ENCODE measurements at regions not wholly inside any gene's neighbourhood (a gene's known extent, or its start where the extent isn't known, plus 50 kb on each side); places are given as distances from the start of the nearest gene placed in this dataset.

DNA sequence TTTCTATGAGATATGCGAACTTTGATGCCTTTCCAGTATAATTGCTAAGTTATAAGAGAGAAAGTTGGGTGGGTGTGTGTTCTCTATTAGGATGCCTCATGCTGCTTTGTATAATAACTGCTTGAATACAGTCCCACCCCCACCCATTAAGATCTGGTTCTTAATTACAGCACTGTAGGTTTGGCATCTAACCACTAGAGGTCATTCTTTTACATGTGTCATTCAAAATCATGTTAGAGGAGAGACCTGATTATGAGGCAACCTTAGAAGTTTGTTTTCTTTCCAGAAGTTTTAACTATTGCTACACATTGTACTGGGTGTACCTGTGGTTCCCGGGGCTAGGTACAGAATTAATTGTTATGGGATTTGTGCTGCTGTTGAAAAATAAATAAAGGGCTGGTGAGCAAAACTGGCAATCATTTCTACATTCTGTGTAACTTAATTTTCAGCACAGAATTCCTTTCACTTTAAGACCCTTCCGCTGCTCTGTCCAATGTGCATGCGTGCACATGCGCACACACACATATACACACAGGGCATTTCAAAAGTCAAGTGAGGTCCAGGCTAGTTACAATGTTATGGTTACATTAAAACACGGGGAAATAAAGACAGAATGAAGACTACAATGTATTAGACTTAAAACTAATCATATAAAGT lies 1156.3 kb downstream of the SORCS3 start:
- CTCF ChIA-PET: no interaction called here
- POLR2A ChIA-PET: no interaction called here
- H3K9me3 Mint-ChIP-seq: no peaks in the 10 kb centered on the region
- no peaks in the 10 kb centered on the region for H3K27me3 Mint-ChIP-seq
- no peaks in the 10 kb centered on the region for H3K36me3 Mint-ChIP-seq (ENCODE audit: low read depth)
- no peak for DNase-seq
- H3K4me1 Mint-ChIP-seq: no peaks in the 10 kb centered on the region
- H3K27ac Mint-ChIP-seq: no peak overlapping the region
- no peak overlapping the region for H3K4me3 Mint-ChIP-seq

DNA sequence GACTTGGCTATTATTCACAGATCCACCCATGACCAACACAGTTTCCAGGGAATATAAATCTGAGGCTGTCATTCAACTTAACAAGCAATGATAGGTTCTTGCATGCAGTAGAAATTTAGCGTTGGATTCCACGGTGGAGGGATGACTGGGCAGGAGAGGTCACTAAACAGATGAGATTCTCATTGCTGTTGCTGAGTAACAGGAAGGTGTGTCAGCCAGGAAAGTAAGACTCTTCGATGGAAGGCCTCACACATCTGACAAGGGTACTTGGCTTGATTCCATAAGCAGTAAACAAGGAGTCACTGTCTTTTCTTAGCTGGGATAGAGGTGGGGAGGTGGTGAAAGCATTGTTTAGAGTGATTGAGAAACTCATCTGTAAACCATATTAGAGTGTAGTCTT lies 1152.0 kb downstream of the SORCS3 start:
- H3K4me3 Mint-ChIP-seq: no peak overlapping the region
- H3K27ac Mint-ChIP-seq: no peak overlapping the region
- CTCF ChIA-PET: no interaction called here

DNA sequence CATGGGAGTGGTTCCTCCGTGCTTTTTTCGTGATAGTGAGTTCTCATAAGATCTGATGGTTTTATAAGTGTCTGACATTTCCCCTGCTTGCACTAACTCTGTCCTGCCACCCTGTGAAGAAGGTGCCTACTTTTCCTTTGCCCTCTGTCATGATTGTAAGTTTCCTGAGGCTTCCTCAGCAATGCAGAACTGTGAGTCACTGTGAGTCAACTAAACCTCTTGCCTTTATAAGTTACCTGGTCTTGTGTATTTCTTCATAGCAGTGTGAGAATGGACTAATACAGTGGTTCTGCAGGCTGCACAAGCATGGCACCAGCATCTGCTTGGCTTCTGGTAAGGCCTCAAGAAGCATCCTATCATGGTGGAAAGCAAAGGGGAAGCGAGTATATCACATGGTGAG lies 1144.6 kb downstream of the SORCS3 start:
- no peak for DNase-seq
- no peak overlapping the region for H3K4me3 Mint-ChIP-seq
- no peaks in the 10 kb centered on the region for H3K4me1 Mint-ChIP-seq
- H3K36me3 Mint-ChIP-seq (ENCODE audit: low read depth): no peaks in the 10 kb centered on the region
- no peaks in the 10 kb centered on the region for H3K27me3 Mint-ChIP-seq
- H3K9me3 Mint-ChIP-seq: peaks cover 9% of the 10 kb centered on the region
- ChIA-PET POLR2A (no interaction called here), CTCF (no interaction called here)
- no peak overlapping the region for H3K27ac Mint-ChIP-seq

More for the DNA sequence above, 1152.0 kb downstream of the SORCS3 start:
- DNase-seq: no peak
- POLR2A ChIA-PET: no interaction called here
- Mint-ChIP-seq H3K9me3 (no peaks in the 10 kb centered on the region), H3K36me3 (ENCODE audit: low read depth) (no peaks in the 10 kb centered on the region), H3K4me1 (no peaks in the 10 kb centered on the region), H3K27me3 (no peaks in the 10 kb centered on the region)

DNA sequence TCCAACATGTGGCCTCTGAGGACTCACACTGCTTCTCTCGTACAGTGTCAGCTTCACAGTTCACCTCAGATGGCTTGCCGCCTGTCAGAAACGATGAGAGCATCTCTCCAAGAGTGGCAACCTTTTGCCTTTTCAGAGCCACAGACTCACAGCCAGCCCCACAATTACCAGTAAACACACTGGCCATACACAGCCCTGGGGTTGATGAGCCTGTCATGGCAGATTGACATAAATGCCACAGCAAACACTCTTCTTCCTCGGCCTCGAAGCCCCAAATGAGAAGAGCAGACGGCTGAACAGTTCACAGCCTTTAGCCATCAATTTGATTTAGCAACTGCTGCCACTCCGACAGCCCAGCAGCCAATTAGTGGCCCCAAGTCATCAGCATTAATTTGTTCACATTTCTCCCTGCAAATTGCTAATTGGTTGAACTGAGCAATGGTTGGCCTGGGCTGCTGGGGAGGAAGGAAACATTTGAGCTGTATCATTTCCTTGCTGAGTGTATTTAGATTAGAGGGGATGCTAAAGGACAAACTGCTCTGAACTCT lies 1142.9 kb downstream of the SORCS3 start:
- Mint-ChIP-seq H3K9me3 (peaks cover 9% of the 10 kb centered on the region), H3K27me3 (no peaks in the 10 kb centered on the region), H3K4me3 (no peak overlapping the region), H3K4me1 (no peaks in the 10 kb centered on the region), H3K36me3 (ENCODE audit: low read depth) (no peaks in the 10 kb centered on the region), H3K27ac (no peak overlapping the region)
- ChIA-PET CTCF (no interaction called here), POLR2A (no interaction called here)
- no peak for DNase-seq

DNA sequence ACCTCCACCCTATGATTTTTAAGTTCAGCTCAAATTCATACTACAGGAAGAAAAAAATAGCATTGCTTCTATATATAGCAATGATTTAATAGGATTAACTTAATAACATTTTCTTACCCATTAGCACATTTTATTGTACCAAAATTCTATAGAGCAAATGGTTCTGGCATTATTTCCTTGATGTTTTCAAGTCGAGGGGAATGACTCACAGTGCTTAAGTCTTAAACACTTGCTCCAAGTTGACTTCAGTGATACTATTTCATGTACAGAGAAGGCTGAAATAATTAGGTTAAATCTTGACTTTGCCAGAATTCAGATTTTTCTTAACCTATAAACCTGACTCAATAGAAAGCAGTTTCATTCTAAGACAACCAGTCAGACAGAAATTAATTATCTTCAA lies 1133.8 kb downstream of the SORCS3 start:
- DNase-seq: no peak
- ChIA-PET CTCF (interaction anchor here (0.8 kb wide), 1 partner anchor 19 kb away, joined by 3 read pairs; no protein-coding TSS in a partner anchor), POLR2A (no interaction called here)
- H3K9me3 Mint-ChIP-seq: no peaks in the 10 kb centered on the region
- no peak overlapping the region for H3K4me3 Mint-ChIP-seq
- no peaks in the 10 kb centered on the region for H3K36me3 Mint-ChIP-seq (ENCODE audit: low read depth)
- H3K27ac Mint-ChIP-seq: no peak overlapping the region
- H3K4me1 Mint-ChIP-seq: no peaks in the 10 kb centered on the region
- H3K27me3 Mint-ChIP-seq: no peaks in the 10 kb centered on the region

DNA sequence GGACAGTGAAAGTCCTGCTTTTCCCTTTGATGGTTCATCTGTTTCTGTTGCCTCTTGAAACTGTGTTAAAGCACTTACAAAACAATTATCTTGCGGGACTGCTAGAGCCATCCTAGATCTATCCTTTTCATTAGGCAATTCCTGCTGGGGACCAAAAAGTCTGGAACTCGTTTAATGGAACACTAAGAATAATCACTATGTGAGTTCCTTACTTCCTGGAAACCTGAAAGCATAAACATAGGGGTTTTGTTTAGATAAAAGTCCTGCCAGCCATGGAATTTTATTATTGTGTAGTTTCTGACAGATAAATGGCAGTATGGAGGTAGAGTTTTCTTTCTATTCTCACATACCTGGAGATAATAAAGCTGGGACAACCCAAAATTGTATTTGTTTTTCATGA lies 1133.3 kb downstream of the SORCS3 start:
- DNase-seq: no peak
- H3K9me3 Mint-ChIP-seq: no peaks in the 10 kb centered on the region
- H3K4me3 Mint-ChIP-seq: no peak overlapping the region
- H3K4me1 Mint-ChIP-seq: no peaks in the 10 kb centered on the region
- no peak overlapping the region for H3K27ac Mint-ChIP-seq
- CTCF ChIA-PET: interaction anchor here (0.8 kb wide), 1 partner anchor 18 kb away, joined by 3 read pairs; no protein-coding TSS in a partner anchor
- no peaks in the 10 kb centered on the region for H3K27me3 Mint-ChIP-seq
- POLR2A ChIA-PET: no interaction called here
- H3K36me3 Mint-ChIP-seq (ENCODE audit: low read depth): no peaks in the 10 kb centered on the region

DNA sequence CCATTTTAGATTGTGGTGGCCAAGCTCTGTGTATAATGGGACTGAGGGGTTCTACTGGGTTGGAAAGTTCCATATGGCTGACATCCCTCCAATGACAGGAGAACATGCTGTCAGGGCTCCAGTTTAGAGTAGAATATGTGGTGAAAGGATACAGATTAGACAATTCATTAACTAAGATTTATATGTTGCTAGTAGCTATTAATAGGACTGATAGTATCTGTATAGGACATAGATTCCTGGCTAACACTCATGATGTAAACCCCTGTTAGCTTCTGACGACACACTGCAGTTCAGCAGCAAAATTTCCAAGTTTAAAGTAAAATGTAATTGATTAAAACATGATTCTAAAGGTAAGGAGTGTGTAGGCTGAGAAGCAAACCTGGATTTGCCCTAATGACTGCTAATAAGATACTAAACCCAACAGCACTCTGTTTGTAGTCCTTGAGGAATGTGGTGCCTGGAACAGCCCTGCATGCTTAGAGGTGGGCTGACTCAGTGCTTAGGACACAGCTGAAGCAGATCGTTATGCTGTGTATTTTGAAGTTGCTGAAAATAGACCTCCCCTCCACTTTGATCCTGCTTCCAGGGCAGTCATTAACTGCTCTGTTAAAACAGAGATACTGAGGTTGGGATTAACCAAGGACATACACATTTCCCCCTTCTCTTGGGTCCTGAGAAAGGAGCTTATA lies 1129.6 kb downstream of the SORCS3 start:
- DNase-seq: no peak
- POLR2A ChIA-PET: no interaction called here
- CTCF ChIA-PET: no interaction called here
- Mint-ChIP-seq H3K27me3 (no peaks in the 10 kb centered on the region), H3K4me1 (no peaks in the 10 kb centered on the region), H3K4me3 (no peak overlapping the region), H3K27ac (no peak overlapping the region), H3K36me3 (ENCODE audit: low read depth) (no peaks in the 10 kb centered on the region), H3K9me3 (no peaks in the 10 kb centered on the region)

DNA sequence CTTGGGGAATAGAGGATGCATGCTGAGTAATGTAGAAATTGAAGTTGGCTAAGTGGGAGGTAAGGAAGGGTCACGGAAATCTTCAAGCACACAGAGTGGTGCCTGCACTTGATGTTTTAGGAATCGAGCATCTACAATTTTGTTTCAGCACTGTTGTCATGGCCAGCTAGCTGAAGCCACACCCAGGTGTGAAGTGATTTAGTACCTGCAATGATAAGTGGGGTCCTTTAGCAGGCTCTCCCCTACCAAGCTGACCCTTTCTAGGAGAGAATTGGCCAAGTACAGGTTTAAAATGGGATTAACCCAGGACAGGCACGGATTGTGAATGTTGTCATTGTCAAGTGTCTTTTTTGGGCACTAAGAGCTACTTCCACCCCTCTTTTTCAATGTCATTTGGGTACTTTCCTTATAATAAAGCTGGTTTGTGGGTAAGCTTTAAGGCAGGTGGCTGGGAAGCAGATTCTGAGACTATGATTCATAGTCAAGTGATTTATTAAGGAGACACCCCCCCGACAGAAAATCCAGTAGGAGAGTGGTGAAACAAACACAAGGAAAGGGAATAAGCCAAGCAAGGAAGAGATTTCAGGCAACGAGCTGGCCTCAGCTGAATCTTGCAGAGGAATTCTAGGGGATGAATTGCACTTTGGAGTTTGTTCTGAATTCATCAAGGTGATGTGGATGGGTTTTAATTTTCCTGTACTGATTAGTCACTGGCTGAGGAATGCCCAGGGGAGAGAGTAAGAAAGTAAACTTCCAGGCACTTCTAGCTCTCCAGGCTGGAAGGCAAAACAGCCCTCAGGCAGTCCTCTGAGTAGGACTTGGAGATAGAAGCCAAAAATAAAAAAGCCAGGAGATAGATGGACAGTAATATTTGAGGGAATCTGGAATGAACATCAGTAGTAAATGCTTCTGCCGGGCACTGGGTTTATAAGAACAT lies 1128.4 kb downstream of the SORCS3 start:
- DNase-seq: no peak

DNA sequence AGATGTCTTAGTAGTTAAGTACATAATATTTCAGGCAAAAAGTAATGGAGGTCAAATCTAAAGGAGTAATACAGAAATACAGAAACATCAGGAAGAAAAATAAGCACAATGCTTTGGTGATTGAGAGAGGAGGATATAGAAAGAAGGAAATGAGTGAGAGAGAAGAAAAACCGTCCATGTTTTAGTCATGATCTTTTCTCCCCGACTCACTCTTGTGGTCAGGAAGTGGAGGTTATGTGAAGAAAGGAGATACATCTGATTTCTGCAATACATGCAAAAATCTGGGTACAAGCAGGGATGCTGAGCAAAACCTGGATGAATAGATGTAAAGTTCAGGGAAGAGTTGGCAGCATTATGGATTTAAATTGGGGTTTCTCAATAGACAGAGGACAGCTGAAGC lies 1122.5 kb downstream of the SORCS3 start:
- Mint-ChIP-seq H3K4me3 (no peak overlapping the region), H3K27ac (no peak overlapping the region), H3K36me3 (ENCODE audit: low read depth) (no peaks in the 10 kb centered on the region), H3K9me3 (no peaks in the 10 kb centered on the region), H3K4me1 (no peaks in the 10 kb centered on the region), H3K27me3 (no peaks in the 10 kb centered on the region)
- CTCF ChIA-PET: no interaction called here
- POLR2A ChIA-PET: no interaction called here
- no peak for DNase-seq

More for the DNA sequence above, 1128.4 kb downstream of the SORCS3 start:
- Mint-ChIP-seq H3K36me3 (ENCODE audit: low read depth) (no peaks in the 10 kb centered on the region), H3K27ac (no peak overlapping the region), H3K4me1 (no peaks in the 10 kb centered on the region), H3K9me3 (no peaks in the 10 kb centered on the region), H3K27me3 (no peaks in the 10 kb centered on the region), H3K4me3 (no peak overlapping the region)
- POLR2A ChIA-PET: no interaction called here
- CTCF ChIA-PET: no interaction called here

DNA sequence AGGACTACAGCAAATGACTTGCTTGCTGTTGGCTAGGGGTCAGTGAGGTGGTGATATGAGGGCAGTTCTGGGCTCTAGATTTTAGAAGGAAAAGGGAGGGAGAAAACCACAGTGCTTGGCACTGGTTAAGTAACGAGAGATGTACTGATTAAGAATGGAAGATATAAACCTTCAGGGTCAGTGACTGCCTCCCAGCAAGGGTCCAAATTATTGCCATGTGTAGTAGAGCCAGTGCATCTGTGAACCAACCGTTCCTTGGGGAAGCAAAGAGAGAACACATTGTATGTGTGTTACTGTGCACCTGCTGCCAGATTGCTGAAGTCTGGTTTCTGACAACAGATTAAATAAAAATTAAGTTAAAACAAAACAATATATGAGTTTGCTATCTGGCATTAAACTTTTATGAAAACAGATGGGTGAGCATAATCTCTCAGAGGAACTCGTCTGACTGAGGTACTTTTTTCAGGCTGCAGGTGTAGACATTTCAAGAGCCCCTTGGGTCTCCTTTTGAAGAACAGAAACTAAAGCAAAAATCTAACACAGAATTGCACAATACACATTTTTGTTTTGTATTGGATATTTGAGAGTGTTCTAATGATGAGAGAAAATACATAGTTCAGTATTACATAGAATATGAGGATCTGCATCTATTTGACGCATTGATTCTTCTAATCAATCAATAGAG lies 1120.6 kb downstream of the SORCS3 start:
- no peak overlapping the region for H3K27ac Mint-ChIP-seq
- no peaks in the 10 kb centered on the region for H3K36me3 Mint-ChIP-seq (ENCODE audit: low read depth)
- POLR2A ChIA-PET: no interaction called here
- H3K4me1 Mint-ChIP-seq: no peaks in the 10 kb centered on the region
- H3K4me3 Mint-ChIP-seq: no peak overlapping the region
- no peak for DNase-seq
- CTCF ChIA-PET: no interaction called here
- H3K27me3 Mint-ChIP-seq: no peaks in the 10 kb centered on the region
- H3K9me3 Mint-ChIP-seq: no peaks in the 10 kb centered on the region

DNA sequence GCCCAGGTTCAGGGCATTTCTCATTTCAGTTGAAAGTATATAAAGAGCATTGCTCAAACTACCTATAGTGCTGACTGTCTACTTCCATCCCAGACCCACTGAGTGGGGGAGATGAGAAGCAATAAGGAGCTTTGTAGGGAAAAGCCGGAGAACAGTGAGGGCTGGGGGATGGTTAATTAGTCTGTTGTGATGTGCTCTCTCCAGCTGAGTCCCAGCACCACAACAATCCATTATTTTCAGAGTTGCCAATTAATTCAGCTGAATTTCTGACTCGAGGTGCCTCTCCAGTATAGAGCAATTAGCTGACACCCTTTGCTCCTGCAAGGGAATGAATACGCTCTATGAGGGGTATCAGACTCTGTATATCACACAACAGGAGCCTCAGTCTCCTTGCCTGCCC lies 1118.6 kb downstream of the SORCS3 start:
- CTCF ChIA-PET: no interaction called here
- H3K9me3 Mint-ChIP-seq: no peaks in the 10 kb centered on the region
- no peak for DNase-seq

DNA sequence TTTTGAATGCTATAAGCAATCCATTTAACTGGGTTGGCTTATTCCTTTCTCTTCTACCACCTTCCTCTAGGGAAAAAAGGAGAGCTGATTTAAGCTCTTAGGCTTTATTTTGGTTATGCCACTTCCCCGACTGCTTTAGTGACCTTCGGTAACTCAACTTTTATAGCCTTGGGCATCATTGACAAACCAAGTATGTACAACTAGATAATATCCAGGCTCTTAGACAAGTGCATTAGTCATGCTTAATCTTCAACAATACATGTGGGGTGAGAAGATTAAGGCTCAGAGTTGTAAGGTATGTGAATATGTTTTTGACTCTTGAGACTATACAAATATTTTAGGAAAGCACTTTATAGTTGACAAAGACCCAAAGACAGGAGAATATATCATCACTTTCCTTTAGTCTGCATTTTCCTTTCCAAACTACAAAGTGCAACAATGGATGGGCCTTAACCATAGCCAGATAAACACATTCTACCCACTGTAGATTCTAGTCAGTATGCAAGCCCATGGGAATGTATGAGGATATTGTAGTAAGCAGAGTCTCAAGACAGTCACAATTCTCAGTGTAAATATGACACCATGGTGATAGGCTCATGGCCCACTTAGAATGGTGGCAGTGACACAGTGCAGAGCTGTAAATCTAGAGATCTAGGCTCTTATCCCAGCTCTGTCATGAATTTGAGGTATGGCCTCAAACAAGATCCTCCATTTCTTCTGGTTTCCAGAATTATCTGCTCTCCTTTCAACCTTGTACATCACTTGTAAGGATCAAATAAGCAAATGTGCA lies 1117.3 kb downstream of the SORCS3 start:
- no peak for DNase-seq
- no peaks in the 10 kb centered on the region for H3K36me3 Mint-ChIP-seq (ENCODE audit: low read depth)
- ChIA-PET CTCF (no interaction called here), POLR2A (no interaction called here)
- no peak overlapping the region for H3K4me3 Mint-ChIP-seq
- no peaks in the 10 kb centered on the region for H3K4me1 Mint-ChIP-seq
- H3K27ac Mint-ChIP-seq: no peak overlapping the region
- H3K9me3 Mint-ChIP-seq: no peaks in the 10 kb centered on the region
- H3K27me3 Mint-ChIP-seq: no peaks in the 10 kb centered on the region

More for the DNA sequence above, 1118.6 kb downstream of the SORCS3 start:
- Mint-ChIP-seq H3K27ac (no peak overlapping the region), H3K4me3 (no peak overlapping the region), H3K27me3 (no peaks in the 10 kb centered on the region), H3K4me1 (no peaks in the 10 kb centered on the region), H3K36me3 (ENCODE audit: low read depth) (no peaks in the 10 kb centered on the region)
- POLR2A ChIA-PET: no interaction called here

Measured in activated CD4-positive, alpha-beta T cell treated with anti-CD3 and anti-CD28 coated beads, Interleukin-2, amount 10 ng/mL, durations not matched to agents 7 days and 5 days (primary cell).